GM21515 (cell line): ENCODE measurements at regions not wholly inside any gene's neighbourhood (a gene's known extent, or its start where the extent isn't known, plus 50 kb on each side); places are given as distances from the start of the nearest gene placed in this dataset.

ENCODE experiments used
- ATAC-seq: cut with Tn5 transposase; IDR thresholded peaks from one replicate; pipeline ENCODE4 v1.9.1; 2021; ENCODE audit not compliant: unreplicated experiment

- ATAC-seq = no peak
Measured at GRCh38 chr20:59376109-59376841, 75.9 kb downstream of the EDN3 start.

- ATAC-seq = no peak
Measured at GRCh38 chr20:59376998-59377397, 76.6 kb downstream of the EDN3 start.

- ATAC-seq = no peak
Measured at GRCh38 chr20:59377842-59378241, 77.4 kb downstream of the EDN3 start.

GRCh38 chr20:59378396-59378795 lies 78.0 kb downstream of the EDN3 start:
- no peak for ATAC-seq

GRCh38 chr20:59378966-59379365 lies 78.6 kb downstream of the EDN3 start:
- ATAC-seq = no peak

- ATAC-seq = no peak
Measured at GRCh38 chr20:59381689-59382088, 81.3 kb downstream of the EDN3 start.

GRCh38 chr20:59382157-59382725 lies 81.8 kb downstream of the EDN3 start:
- ATAC-seq = no peak

- ATAC-seq = no peak
Measured at GRCh38 chr20:59382907-59383306, 82.5 kb downstream of the EDN3 start.

- no peak for ATAC-seq
Measured at GRCh38 chr20:59385038-59385437, 84.6 kb downstream of the EDN3 start.

GRCh38 chr20:59385480-59385879 lies 85.1 kb downstream of the EDN3 start:
- ATAC-seq = no peak

- no peak for ATAC-seq
Measured at GRCh38 chr20:59386809-59387208, 86.4 kb downstream of the EDN3 start.

GRCh38 chr20:59387891-59388290 lies 87.5 kb downstream of the EDN3 start:
- no peak for ATAC-seq

- ATAC-seq = no peak
Measured at GRCh38 chr20:59388402-59388801, 88.0 kb downstream of the EDN3 start.

GRCh38 chr20:59390437-59390836 lies 90.0 kb downstream of the EDN3 start:
- no peak for ATAC-seq

GRCh38 chr20:59391975-59392374 lies 91.6 kb downstream of the EDN3 start:
- ATAC-seq = no peak

- no peak for ATAC-seq
Measured at GRCh38 chr20:59392736-59393135, 92.3 kb downstream of the EDN3 start.

- ATAC-seq = no peak
Measured at GRCh38 chr20:59393142-59393541, 92.7 kb downstream of the EDN3 start.

GRCh38 chr20:59395729-59396128 lies 95.3 kb downstream of the EDN3 start:
- ATAC-seq = no peak

- no peak for ATAC-seq
Measured at GRCh38 chr20:59398537-59399205, 98.3 kb downstream of the EDN3 start.

- ATAC-seq = no peak
Measured at GRCh38 chr20:59399426-59400099, 99.2 kb downstream of the EDN3 start.

GRCh38 chr20:59400708-59401107 lies 100.3 kb downstream of the EDN3 start:
- ATAC-seq = no peak

- no peak for ATAC-seq
Measured at GRCh38 chr20:59402681-59403080, 102.3 kb downstream of the EDN3 start.
